ENCODE measurements at regions not wholly inside any gene's neighbourhood (a gene's known extent, or its start where the extent isn't known, plus 50 kb on each side); places are given as distances from the start of the nearest gene placed in this dataset.

GRCh38 chr1:185645162-185645640 lies 89.0 kb upstream of the HMCN1 start:
- peak; percentile 87 for DNase-seq

DNA sequence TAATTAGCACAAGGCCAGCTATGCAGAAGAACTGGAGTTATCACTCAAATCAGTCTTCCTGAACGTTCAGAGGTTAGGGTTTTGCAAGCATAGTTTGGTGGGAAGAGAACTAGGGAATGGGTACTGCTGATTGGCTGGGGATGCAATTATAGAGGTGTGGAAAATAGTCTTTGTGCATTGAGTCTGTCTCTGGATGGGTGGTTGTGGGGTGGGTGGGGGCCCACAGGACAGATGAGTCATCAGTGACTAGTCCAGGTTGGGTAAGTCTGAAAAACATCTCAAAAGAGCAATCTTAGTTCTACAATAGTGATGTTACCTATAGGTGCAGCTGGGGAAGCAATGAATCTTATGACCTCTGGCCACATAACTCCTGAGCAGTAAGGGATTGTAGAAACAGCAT lies 89.7 kb upstream of the HMCN1 start:
- peak; percentile 42 for DNase-seq

DNA sequence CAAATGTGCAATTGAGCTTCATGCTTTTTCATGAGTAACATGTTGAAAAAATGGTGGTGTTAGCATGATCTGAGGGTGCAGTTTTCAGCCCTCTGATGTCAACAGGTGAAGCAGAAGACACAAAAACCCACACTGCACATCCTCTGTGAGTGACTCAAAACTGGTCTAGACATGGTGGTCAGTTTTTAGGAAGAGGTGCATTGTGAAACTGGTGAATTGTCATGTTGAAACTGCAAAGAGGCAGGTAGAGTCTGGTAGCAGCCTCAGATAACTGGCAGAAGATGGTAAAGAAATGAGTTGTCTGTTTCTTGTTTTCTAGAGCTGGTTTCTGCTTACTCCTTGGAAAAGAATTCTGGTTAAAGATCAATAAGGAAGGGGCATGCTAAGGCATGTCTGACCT lies 97.3 kb upstream of the HMCN1 start:
- DNase-seq = no peak

- DNase-seq = no peak
These were observed 99.5 kb upstream of the HMCN1 start for GRCh38 chr1:185634704-185635103.

- peak; percentile 61 for DNase-seq
These were observed 101.3 kb upstream of the HMCN1 start for GRCh38 chr1:185632659-185633423.

- DNase-seq = no peak
These were observed 102.3 kb upstream of the HMCN1 start for GRCh38 chr1:185631843-185632242.

DNA sequence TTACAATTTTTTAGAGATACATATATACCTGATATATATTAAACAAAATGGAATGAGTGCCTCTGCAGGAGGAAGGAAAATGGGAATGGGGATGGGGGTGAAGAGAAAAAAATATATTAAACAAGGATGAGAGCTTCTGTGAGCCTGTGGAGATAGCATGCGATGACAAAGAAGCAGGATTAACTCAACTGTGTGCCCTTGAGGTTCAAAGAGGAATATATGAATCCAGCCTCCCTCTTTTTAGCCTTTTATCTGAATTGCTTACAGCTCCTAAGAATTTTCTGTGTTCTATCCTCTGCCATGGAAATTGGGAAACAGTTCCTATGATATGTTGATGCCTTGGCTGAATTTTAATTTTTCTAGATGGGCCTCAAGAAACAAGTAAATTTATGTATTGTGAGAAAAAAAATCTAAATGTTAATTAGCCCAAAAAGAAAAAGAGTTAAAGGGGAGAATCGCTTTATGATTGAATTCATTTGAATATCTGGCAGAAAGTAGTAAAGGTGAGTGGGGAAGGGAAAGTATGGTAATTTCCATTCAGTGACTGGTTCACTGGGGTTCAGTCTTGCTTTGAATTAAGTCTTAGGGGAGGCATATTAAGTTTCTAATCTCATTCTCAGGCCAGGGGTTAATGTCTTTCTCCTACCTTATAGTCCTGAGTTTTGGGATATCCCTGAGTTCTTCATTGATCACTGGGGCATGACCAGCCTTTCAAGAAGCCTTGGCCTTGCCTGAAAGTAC lies 106.3 kb upstream of the HMCN1 start:
- no peak for DNase-seq

DNA sequence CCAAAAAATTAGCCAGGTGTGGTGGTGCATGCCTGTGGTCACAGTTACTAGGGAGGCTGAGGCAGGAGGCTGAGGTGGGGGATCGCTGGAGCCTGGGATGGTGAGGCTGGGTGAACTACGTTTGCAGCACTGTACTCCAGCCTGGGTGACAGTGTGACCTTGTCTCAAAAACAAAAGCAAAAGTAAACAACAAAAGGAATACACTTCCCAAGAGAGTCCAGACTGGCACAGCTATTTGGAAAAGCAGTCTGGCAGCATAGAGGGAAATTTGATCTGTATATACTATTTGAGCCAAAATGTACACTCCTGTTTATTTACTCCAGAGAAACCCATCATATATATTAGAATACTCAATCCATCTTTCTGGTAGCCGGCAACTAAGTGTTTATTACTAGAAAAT lies 107.0 kb upstream of the HMCN1 start:
- no peak for DNase-seq

DNA sequence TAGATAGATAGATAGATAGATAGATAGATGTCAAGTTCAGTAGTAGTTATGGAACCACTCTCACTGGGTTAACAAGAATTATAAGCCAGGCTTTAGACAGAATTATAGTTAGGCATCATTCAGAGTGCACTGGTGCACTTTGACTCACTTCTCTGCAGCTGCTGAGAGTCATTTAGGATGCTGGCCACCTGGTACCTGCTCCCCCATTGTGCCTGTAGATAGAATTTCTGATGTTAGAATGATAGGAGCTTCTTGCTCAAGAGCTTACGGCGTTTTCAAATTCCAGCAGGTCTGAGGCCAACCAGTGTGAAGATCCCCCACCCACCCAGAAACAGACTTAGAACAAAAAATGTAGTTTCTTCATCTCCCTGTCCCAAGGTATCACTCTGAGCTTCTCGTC lies 107.8 kb upstream of the HMCN1 start:
- no peak for DNase-seq

DNA sequence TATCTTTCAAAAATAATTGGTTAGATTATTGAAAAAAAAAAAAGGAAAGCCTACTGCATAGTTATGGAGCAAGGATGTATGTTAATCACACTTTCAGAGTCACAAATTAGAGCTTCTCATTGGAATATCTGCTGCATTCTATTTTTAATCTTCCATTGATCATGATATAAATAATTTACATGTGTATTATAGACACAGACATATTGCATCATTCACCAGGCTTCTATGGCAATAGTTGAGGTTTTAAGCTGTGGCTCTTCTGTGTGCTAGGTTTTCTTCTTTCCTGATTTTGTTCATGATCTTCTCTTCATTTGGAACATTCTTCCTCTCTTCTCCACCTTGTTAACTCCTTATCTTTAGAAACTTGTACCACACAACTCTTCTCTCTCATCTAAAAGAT lies 123.2 kb upstream of the HMCN1 start:
- DNase-seq = no peak

DNA sequence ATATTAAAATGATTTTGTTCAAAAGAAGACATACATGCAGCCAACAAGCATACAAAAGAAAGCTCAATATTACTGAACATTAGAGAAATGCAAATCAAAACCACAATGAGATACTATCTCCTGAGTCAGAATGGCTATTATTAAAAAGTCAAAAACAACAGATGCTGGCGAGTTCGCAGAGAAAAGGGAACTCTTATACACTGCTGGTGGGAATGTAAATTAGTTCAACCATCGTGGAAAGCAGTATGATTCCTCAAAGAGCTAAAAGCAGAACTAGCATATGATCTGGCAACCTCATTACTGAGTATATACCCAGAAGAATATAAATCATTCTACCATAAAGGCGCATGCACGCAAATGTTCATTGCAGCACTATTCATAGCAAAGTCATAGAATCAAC lies 126.0 kb upstream of the HMCN1 start:
- DNase-seq = peak; percentile 55

GRCh38 chr1:185603158-185603557 lies 131.0 kb upstream of the HMCN1 start:
- no peak for DNase-seq

- DNase-seq = no peak
These were observed 133.0 kb upstream of the HMCN1 start for GRCh38 chr1:185601189-185601588.

GRCh38 chr1:185600641-185601040 lies 133.6 kb upstream of the HMCN1 start:
- DNase-seq = no peak

GRCh38 chr1:185598332-185598731 lies 135.9 kb upstream of the HMCN1 start:
- DNase-seq = no peak

GRCh38 chr1:185595835-185596667 lies 138.1 kb upstream of the HMCN1 start:
- peak; percentile 53 for DNase-seq

DNA sequence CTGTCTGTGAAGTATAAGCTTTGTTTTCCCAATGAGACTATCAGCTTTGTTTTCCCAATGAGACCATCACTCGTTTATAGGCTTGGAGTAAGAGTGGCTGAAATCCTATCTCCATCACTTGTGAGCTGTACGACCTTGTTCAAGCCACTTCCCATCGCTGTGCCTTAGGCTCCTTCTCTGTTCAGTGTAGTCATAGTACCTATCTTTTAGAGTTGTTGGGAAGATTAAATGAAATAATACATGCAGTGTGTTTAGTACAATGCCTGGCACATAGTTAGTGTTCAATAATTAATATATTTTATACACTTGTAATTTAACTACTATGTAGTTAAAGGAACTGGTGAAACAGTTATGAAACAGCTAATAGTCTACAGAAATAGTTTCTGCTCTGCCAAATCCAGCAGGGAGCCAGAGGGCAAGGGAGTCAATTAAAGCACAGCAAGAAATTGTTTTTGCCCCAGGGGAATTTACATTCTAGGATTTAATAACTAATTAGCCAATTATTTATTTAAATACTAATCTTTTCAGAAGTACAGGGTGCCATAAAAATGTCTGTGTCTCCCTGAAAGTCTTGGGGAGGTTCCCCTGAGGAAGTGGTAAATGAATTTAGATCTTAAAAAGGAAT lies 139.3 kb upstream of the HMCN1 start:
- DNase-seq = no peak

GRCh38 chr1:185593271-185593670 lies 140.9 kb upstream of the HMCN1 start:
- no peak for DNase-seq

DNA sequence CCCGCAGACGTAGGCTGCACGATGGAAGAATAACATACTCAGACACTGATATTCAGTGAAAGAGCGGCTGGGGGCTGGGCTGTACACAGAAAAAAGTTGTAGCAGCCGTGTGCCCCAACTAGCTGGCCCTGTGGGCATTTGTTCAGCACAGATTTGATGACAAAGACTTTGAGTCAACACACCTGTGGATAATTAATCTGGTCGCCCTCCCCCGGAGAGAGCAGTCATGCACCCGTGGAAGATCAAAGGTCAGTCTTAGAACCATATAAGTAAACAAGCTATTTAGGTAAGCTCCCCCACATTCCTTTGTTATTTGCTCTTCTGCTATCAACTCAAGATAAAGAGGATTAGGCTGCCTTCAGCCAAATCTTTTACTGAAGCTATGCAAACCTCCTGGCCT lies 148.4 kb upstream of the HMCN1 start:
- no peak for DNase-seq

- DNase-seq = peak; percentile 66
These were observed 152.0 kb upstream of the HMCN1 start for GRCh38 chr1:185581961-185582725.

- no peak for DNase-seq
These were observed 153.2 kb upstream of the HMCN1 start for GRCh38 chr1:185581020-185581419.

DNA sequence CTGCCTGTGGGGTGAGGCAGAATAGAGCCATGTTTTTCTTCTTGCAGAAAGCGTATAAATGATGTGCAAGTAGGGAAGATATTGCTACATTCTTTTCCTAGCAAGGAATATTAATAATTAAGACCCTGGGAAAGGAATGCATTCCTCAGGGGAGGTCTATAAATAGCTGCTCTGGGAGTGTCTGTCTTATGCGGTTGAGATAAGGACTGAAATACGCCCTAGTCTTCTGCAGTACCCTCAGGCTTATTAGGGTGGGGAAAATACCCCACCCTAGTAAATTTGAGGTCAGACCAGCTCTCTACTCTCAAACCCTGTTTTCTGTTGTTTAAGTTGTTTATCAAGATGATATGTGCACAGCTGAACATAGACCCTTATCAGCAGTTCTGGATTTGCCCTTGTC lies 155.9 kb upstream of the HMCN1 start:
- no peak for DNase-seq
